Suprapubic skin (tissue), 4 donors: ENCODE measurements at regions not wholly inside any gene's neighbourhood (a gene's known extent, or its start where the extent isn't known, plus 50 kb on each side); places are given as distances from the start of the nearest gene placed in this dataset.

Experiments used
- DNase-seq, 2 donors: peaks; one replicate each; pipeline ENCODE4 v3.0.0-alpha.2; 2019; ENCODE audit warnings: low spot score in 2 of 2
- H3K27ac ChIP-seq: fragments of 200-600 bp; sonication (generic); one replicate; pipeline ENCODE4 v1.5.1; 2019
- H3K27me3 ChIP-seq: fragments of 200-600 bp; sonication (generic); one replicate; pipeline ENCODE4 v1.5.1; 2019
- H3K36me3 ChIP-seq: fragments of 200-600 bp; sonication (generic); one replicate; pipeline ENCODE4 v1.5.1; 2019
- H3K4me1 ChIP-seq: fragments of 200-600 bp; sonication (generic); one replicate; pipeline ENCODE4 v1.5.1; 2019
- H3K4me3 ChIP-seq: fragments of 200-600 bp; sonication (generic); one replicate; pipeline ENCODE4 v1.5.1; 2019; ENCODE audit warnings: mild to moderate bottlenecking
- H3K9me3 ChIP-seq: fragments of 200-600 bp; sonication (generic); one replicate; pipeline ENCODE4 v1.5.1; 2019
- CTCF ChIP-seq, 2 donors: fragments of 200-600 bp in 1 of 2; fragments of 450-650 bp in 1 of 2; sonication (generic) in 1 of 2; IDR thresholded peaks; one replicate each; pipeline ENCODE4 v1.5.1; 2016 to 2019; ENCODE audit warnings: antibody characterized with exemption in 2 of 2, mild to moderate bottlenecking in 1 of 2, moderate library complexity in 1 of 2
- EP300 ChIP-seq: sonication (generic); formaldehyde crosslinking; IDR thresholded peaks from one replicate; pipeline ENCODE4 v1.6.1; 2017; ENCODE audit warnings: antibody characterized with exemption
- POLR2A ChIP-seq, 2 donors: fragments of 450-650 bp; IDR thresholded peaks; one replicate each; pipeline ENCODE4 v1.6.1; 2017; ENCODE audit warnings: antibody characterized with exemption in 2 of 2, mild to moderate bottlenecking in 2 of 2, moderate library complexity in 2 of 2
- POLR2AphosphoS5 ChIP-seq, 3 donors: sonication (generic); formaldehyde crosslinking; IDR thresholded peaks; one replicate each; pipeline ENCODE4 v1.6.1; 2017; ENCODE audit warnings: antibody characterized with exemption in 3 of 3
- WGBS: methylation state at CpG from one replicate; pipeline ENCODE4 v1.1.5; 2018; 5-methylcytosine and 5-hydroxymethylcytosine counted together

- Histone ChIP-seq H3K4me3 (no peak overlapping the region), H3K27ac (no peak overlapping the region), H3K27me3 (no peaks in the 10 kb centered on the region), H3K9me3 (peaks cover 3% of the 10 kb centered on the region), H3K4me1 (no peaks in the 10 kb centered on the region), H3K36me3 (no peaks in the 10 kb centered on the region)
- DNase-seq: no peak
- WGBS: 96% methylated on average over 11 of the region's 19 CpGs
- TF ChIP-seq EP300 (no peak), POLR2AphosphoS5 (IDR thresholded peaks at IDR 0.05) (no peak), CTCF (IDR thresholded peaks at IDR 0.05) (no peak), POLR2A (IDR thresholded peaks at IDR 0.05) (no peak)
These were observed 471.6 kb upstream of the ADGRL4 start for GRCh38 chr1:79478160-79478559.

GRCh38 chr1:79472067-79472656, 465.6 kb upstream of the ADGRL4 start:
- Histone ChIP-seq H3K27me3 (no peaks in the 10 kb centered on the region), H3K27ac (no peak overlapping the region), H3K4me1 (no peaks in the 10 kb centered on the region), H3K36me3 (no peaks in the 10 kb centered on the region), H3K9me3 (no peaks in the 10 kb centered on the region), H3K4me3 (no peak overlapping the region)
- WGBS: 79% methylated on average over 4 of the region's 4 CpGs
- no peak for DNase-seq
- TF ChIP-seq POLR2AphosphoS5 (IDR thresholded peaks at IDR 0.05) (no peak), POLR2A (IDR thresholded peaks at IDR 0.05) (no peak), EP300 (no peak), CTCF (IDR thresholded peaks at IDR 0.05) (no peak)

DNA sequence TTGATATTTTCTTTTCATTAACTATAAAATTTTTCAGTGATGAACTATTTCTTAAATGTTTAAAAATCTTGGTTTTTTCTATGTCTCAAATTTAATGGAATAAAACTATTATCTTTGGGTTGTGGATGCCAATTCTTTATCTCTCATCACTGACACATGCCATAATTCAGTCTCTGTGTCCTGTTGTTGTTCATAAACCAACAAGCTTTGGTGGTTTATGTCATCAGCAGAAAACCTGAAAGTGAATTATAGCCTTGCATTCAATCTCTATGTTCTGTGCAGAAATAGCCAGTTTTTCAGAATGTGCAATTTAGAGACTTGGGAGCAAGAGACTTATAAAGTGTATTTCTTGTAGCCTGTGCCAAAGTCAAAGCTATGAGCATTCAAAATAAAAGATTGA, 462.6 kb upstream of the ADGRL4 start:
- H3K4me3 ChIP-seq: no peak overlapping the region
- no peaks in the 10 kb centered on the region for H3K4me1 ChIP-seq
- no peaks in the 10 kb centered on the region for H3K9me3 ChIP-seq
- no peaks in the 10 kb centered on the region for H3K27me3 ChIP-seq
- H3K36me3 ChIP-seq: no peaks in the 10 kb centered on the region
- DNase-seq: no peak
- H3K27ac ChIP-seq: no peak overlapping the region
- TF ChIP-seq EP300 (no peak), POLR2A (IDR thresholded peaks at IDR 0.05) (no peak), POLR2AphosphoS5 (IDR thresholded peaks at IDR 0.05) (no peak), CTCF (IDR thresholded peaks at IDR 0.05) (no peak)

GRCh38 chr1:79460773-79461436, 454.4 kb upstream of the ADGRL4 start:
- Histone ChIP-seq H3K4me1 (no peaks in the 10 kb centered on the region), H3K36me3 (no peaks in the 10 kb centered on the region), H3K27ac (no peak overlapping the region), H3K9me3 (no peaks in the 10 kb centered on the region), H3K4me3 (no peak overlapping the region), H3K27me3 (no peaks in the 10 kb centered on the region)
- TF ChIP-seq EP300 (no peak), CTCF (IDR thresholded peaks at IDR 0.05) (no peak), POLR2AphosphoS5 (IDR thresholded peaks at IDR 0.05) (no peak), POLR2A (IDR thresholded peaks at IDR 0.05) (no peak)
- 77% methylated on average over 3 of the region's 3 CpGs for WGBS
- DNase-seq: no peak

DNA sequence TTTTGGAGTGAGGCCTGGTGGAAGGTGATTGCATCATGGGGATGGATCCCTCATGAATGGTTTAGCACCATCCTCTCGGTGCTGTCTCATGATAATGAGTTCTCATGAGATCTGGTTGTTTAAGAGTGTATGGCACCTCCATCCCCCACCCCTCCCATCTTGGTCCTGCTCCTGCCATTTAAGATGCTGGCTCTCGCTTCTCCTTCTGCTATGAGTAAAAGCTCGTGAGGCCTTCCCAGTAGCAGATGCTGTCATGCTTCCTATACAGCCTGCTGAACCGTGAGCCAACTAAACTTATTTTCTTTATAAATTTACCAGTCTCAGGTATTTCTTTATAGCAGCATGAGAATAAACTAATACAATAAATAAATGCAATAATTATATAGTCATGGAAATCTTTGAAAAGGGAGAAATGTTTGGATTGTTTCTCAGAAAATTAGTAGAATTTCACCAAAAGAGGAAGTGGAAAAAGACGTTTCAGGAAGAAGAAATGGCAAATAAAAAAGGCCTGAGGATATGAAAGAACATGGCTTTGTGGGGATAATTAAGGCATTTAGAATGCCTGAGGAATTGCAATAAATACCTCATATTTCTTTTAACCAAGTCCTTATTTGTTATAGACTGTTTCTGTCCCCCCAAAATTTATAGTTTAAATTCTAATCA, 451.2 kb upstream of the ADGRL4 start:
- Histone ChIP-seq H3K4me3 (no peak overlapping the region), H3K36me3 (no peaks in the 10 kb centered on the region), H3K9me3 (no peaks in the 10 kb centered on the region), H3K27me3 (no peaks in the 10 kb centered on the region), H3K27ac (no peak overlapping the region), H3K4me1 (no peaks in the 10 kb centered on the region)
- DNase-seq: no peak
- TF ChIP-seq CTCF (IDR thresholded peaks at IDR 0.05): no peak
- TF ChIP-seq EP300: no peak
- no peak for TF ChIP-seq POLR2A (IDR thresholded peaks at IDR 0.05)
- TF ChIP-seq POLR2AphosphoS5 (IDR thresholded peaks at IDR 0.05): no peak
- 71% methylated on average over 5 of the region's 5 CpGs for WGBS
